ENCODE measurements at regions not wholly inside any gene's neighbourhood (a gene's known extent, or its start where the extent isn't known, plus 50 kb on each side); places are given as distances from the start of the nearest gene placed in this dataset.

GRCh38 chr6:6717953-6718352, 129.4 kb downstream of the LY86 start:
- Histone ChIP-seq H3K4me1 (replicated peaks in 1 of 2; ENCODE audit: control insufficient read depth in 2 of 2, insufficient read depth in 2 of 2, low read length in 2 of 2) (peaks cover 7 to 8% of the 10 kb centered on the region in 2 experiments; a peak in 4 of 5 replicates), H3K27me3 (ENCODE audit: control insufficient read depth in 2 of 2, insufficient read depth in 2 of 2, low read length in 2 of 2) (no peaks in the 10 kb centered on the region), H3K4me2 (ENCODE audit: insufficient read depth, low read length) (no peak overlapping the region), H3K36me3 (ENCODE audit: control insufficient read depth, insufficient read depth, low read length) (no peaks in the 10 kb centered on the region), H3K9me1 (ENCODE audit: control insufficient read depth, insufficient read depth, low read length) (no peaks in the 10 kb centered on the region), H3K79me2 (ENCODE audit: control insufficient read depth, insufficient read depth, low read length) (no peaks in the 10 kb centered on the region), H2AFZ (ENCODE audit: low read depth, low read length) (0 out of 2 replicates have a peak overlapping the region, but pooled peaks have one; percentile 0), H4K20me1 (replicated peaks; ENCODE audit: control insufficient read depth, insufficient read depth, low read length) (no peaks in the 10 kb centered on the region), H3K9me3 (replicated peaks; ENCODE audit: control insufficient read depth, insufficient read depth, low read depth, low read length) (no peaks in the 10 kb centered on the region), H3K4me3 (no peak overlapping the region), H3K27ac (ENCODE audit: extremely low read depth, low read depth, low read length) (no peak overlapping the region), H3K9ac (ENCODE audit: insufficient read depth in 1 of 2, low read depth in 2 of 2, low read length in 2 of 2) (no peak overlapping the region)
- ChIA-PET CTCF (ENCODE audit: low intra/inter-chr PET ratio) (interaction anchor here (0.6 kb wide), 1 partner anchor 591 kb away, joined by 3 read pairs; no protein-coding TSS in a partner anchor), POLR2A (interaction anchor here (0.5 to 1.4 kb wide), 2 partner anchors 14 to 31 kb away, joined by 3 to 4 read pairs; no protein-coding TSS in a partner anchor)
- DNase-seq (ENCODE audit: extremely low read depth in 1 of 4, low spot score in 3 of 4) (no peak), ATAC-seq (no peak), FAIRE-seq (no peak)
- WGBS (ENCODE audit: insufficient coverage, low coverage, missing lambda C conversion rate), result 41% methylated on average over 3 of the region's 3 CpGs
- in situ Hi-C loops (cut with MboI), result no loop called here
- no TSS peak for BruUV-seq (replicated peaks)
- intact Hi-C loops (cut with micrococcal nuclease), result no loop called here
- TF ChIP-seq GABPB2 (CRISPR knock-in tag; conservative IDR thresholded peaks at IDR 0.05), result no peak
- TF ChIP-seq NR2C2 (CRISPR knock-in tag; IDR thresholded peaks at IDR 0.05), result no peak
- TF ChIP-seq NR2C2 (tag; IDR thresholded peaks at IDR 0.05), result no peak
- no peak for TF ChIP-seq THRB (CRISPR knock-in tag; conservative IDR thresholded peaks at IDR 0.05)
- no peak for TF ChIP-seq NELFE (IDR thresholded peaks at IDR 0.05; ENCODE audit: insufficient read depth, insufficient read length)
- no peak for TF ChIP-seq TRIM28 (IDR thresholded peaks at IDR 0.05)
- no peak for TF ChIP-seq EP400 (IDR thresholded peaks at IDR 0.05)
- peak; percentile 78 for TF ChIP-seq C11orf30 (IDR thresholded peaks at IDR 0.05; ENCODE audit: low read depth)
- no peak for TF ChIP-seq NFE2L1 (tag; IDR thresholded peaks at IDR 0.05; ENCODE audit: borderline replicate concordance, low read depth)
- no peak for TF ChIP-seq ZNF766 (CRISPR knock-in tag; conservative IDR thresholded peaks at IDR 0.05)
- no peak for TF ChIP-seq ZNF449 (CRISPR knock-in tag; IDR thresholded peaks at IDR 0.05)
- no peak for TF ChIP-seq RFX1 (IDR thresholded peaks at IDR 0.05)
- peak; percentile 46 for TF ChIP-seq MAFK (IDR thresholded peaks at IDR 0.05; ENCODE audit: low read length)
- no peak for TF ChIP-seq MYNN (IDR thresholded peaks at IDR 0.05)
- no peak for TF ChIP-seq MYNN (CRISPR knock-in tag; IDR thresholded peaks at IDR 0.05)
- no peak for TF ChIP-seq ZNF444 (CRISPR knock-in tag; IDR thresholded peaks at IDR 0.05)
- TF ChIP-seq RAD51 (IDR thresholded peaks at IDR 0.05; ENCODE audit: borderline replicate concordance, low read depth), result no peak
- no peak for TF ChIP-seq ZSCAN29 (IDR thresholded peaks at IDR 0.05)
- no peak for TF ChIP-seq HNRNPK (IDR thresholded peaks at IDR 0.05; ENCODE audit: low read depth, low read length, poor library complexity, severe bottlenecking)
- TF ChIP-seq ZNF239 (CRISPR knock-in tag; IDR thresholded peaks at IDR 0.05), result no peak
- no peak for TF ChIP-seq SNIP1 (IDR thresholded peaks at IDR 0.05; ENCODE audit: low read depth)
- no peak for TF ChIP-seq FOS (IDR thresholded peaks at IDR 0.05; ENCODE audit: extremely low read depth, insufficient read length)
- TF ChIP-seq PHB2 (IDR thresholded peaks at IDR 0.05; ENCODE audit: low read depth), result no peak
- peak; percentile 83 for TF ChIP-seq ZNF316 (IDR thresholded peaks at IDR 0.05)

All from K562 (cell line).